GM21447 (cell line): ENCODE measurements at regions not wholly inside any gene's neighbourhood (a gene's known extent, or its start where the extent isn't known, plus 50 kb on each side); places are given as distances from the start of the nearest gene placed in this dataset.
"Not testable (repeated sequence)": the region's sequence is repeated elsewhere in the genome, so short reads cannot be mapped to it uniquely, and the experiment has no call there.

Experiments used
- ATAC-seq: cut with Tn5 transposase; IDR thresholded peaks from one replicate; pipeline ENCODE4 v1.9.1; 2021; ENCODE audit not compliant: unreplicated experiment

GRCh38 chr1:73100216-73100615 is 817.9 kb upstream of the NEGR1 start:
- ATAC-seq = no peak

- ATAC-seq = no peak
Measured at GRCh38 chr1:73097917-73098316, 815.6 kb upstream of the NEGR1 start.

GRCh38 chr1:73096841-73097240 is 814.5 kb upstream of the NEGR1 start:
- no peak for ATAC-seq

- ATAC-seq = no peak
Measured at GRCh38 chr1:73092383-73092782, 810.0 kb upstream of the NEGR1 start.

- ATAC-seq = no peak
Measured at GRCh38 chr1:73066866-73067265, 784.5 kb upstream of the NEGR1 start.

GRCh38 chr1:73065339-73066041 is 783.2 kb upstream of the NEGR1 start:
- no peak for ATAC-seq

GRCh38 chr1:73056826-73057225 is 774.5 kb upstream of the NEGR1 start:
- no peak for ATAC-seq

GRCh38 chr1:73044241-73045036 is 762.1 kb upstream of the NEGR1 start:
- no peak for ATAC-seq

- no peak for ATAC-seq
Measured at GRCh38 chr1:73042403-73042802, 760.1 kb upstream of the NEGR1 start.

GRCh38 chr1:73040811-73041210 is 758.5 kb upstream of the NEGR1 start:
- ATAC-seq = no peak

GRCh38 chr1:73034271-73034670 is 751.9 kb upstream of the NEGR1 start:
- ATAC-seq = no peak

GRCh38 chr1:73033640-73034039 is 751.3 kb upstream of the NEGR1 start:
- ATAC-seq = no peak

- ATAC-seq = no peak
Measured at GRCh38 chr1:73029571-73029970, 747.2 kb upstream of the NEGR1 start.

GRCh38 chr1:73026114-73026513 is 743.8 kb upstream of the NEGR1 start:
- no peak for ATAC-seq

GRCh38 chr1:73009938-73010337 is 727.6 kb upstream of the NEGR1 start:
- no peak for ATAC-seq

- no peak for ATAC-seq
Measured at GRCh38 chr1:73009311-73009710, 727.0 kb upstream of the NEGR1 start.

GRCh38 chr1:72997624-72998023 is 715.3 kb upstream of the NEGR1 start:
- ATAC-seq = no peak

- ATAC-seq = no peak
Measured at GRCh38 chr1:72997041-72997440, 714.7 kb upstream of the NEGR1 start.

- not testable (repeated sequence) for ATAC-seq
Measured at GRCh38 chr1:72987871-72988270, 705.5 kb upstream of the NEGR1 start.

GRCh38 chr1:72986591-72987290 is 704.4 kb upstream of the NEGR1 start:
- ATAC-seq = no peak

- ATAC-seq = not testable (repeated sequence)
Measured at GRCh38 chr1:72985024-72985423, 702.7 kb upstream of the NEGR1 start.

GRCh38 chr1:72983011-72983410 is 700.7 kb upstream of the NEGR1 start:
- ATAC-seq = not testable (repeated sequence)
